ENCODE measurements at regions not wholly inside any gene's neighbourhood (a gene's known extent, or its start where the extent isn't known, plus 50 kb on each side); places are given as distances from the start of the nearest gene placed in this dataset.

- TF ChIP-seq EZH2phosphoT487 (IDR thresholded peaks at IDR 0.05; ENCODE audit: insufficient read depth, low read depth) (no peak), EZH2 (IDR thresholded peaks at IDR 0.05; ENCODE audit: insufficient read depth, poor library complexity, severe bottlenecking) (no peak)
Observed at GRCh38 chr3:98662699-98663098, 69.3 kb upstream of the CPOX start.
